B cell (primary cell): ENCODE measurements at regions not wholly inside any gene's neighbourhood (a gene's known extent, or its start where the extent isn't known, plus 50 kb on each side); places are given as distances from the start of the nearest gene placed in this dataset.

Source experiments
- ATAC-seq: fragments of 200-7000 bp; cut with Tn5 transposase; one replicate; pipeline ENCODE4 v1.10.0; 2021; ENCODE audit warnings: low read depth, mild to moderate bottlenecking, moderate number of reproducible peaks, moderate library complexity
- CTCF ChIA-PET: fragments of 350-600 bp; sonication (Branson Sonifier 250); formaldehyde crosslinking; loops from one replicate; lab custom pipeline; 2021; ENCODE audit warnings: antibody characterized with exemption, inconsistent platforms; lab: Charles Lee
- POLR2A ChIA-PET: fragments of 350-600 bp; sonication (Branson Sonifier 250); formaldehyde crosslinking; loops from one replicate; lab custom pipeline; 2021; ENCODE audit warnings: antibody characterized with exemption; lab: Charles Lee
- DNase-seq: peaks from one replicate; pipeline ENCODE4 v3.0.0; 2013
- H2AFZ ChIP-seq: 2 replicates; pipeline ENCODE4 v1.6.1; 2012; ENCODE audit warnings: mild to moderate bottlenecking, low read depth, low read length; ENCODE audit not compliant: insufficient read depth, poor library complexity, severe bottlenecking
- H3K27ac ChIP-seq, 2 donors: 1 replicate in 1 of 2; 2 replicates in 1 of 2; pipeline ENCODE4 v1.5.1; 2012 to 2013; ENCODE audit warnings: low read length in 2 of 2, mild to moderate bottlenecking in 2 of 2, moderate library complexity in 1 of 2
- H3K27me3 ChIP-seq, 4 experiments: fragments of 200-600 bp in 1 of 4; sonication (generic) in 1 of 4; replicated peaks in 1 of 4; 1 replicate in 2 of 4; 2 replicates in 2 of 4; pipeline versions ENCODE4 v1.6.1 to v1.7.0; 2013 to 2016; ENCODE audit warnings: low read length in 3 of 4, mild to moderate bottlenecking in 2 of 4, mixed read lengths in 1 of 4, moderate library complexity in 1 of 4; ENCODE audit not compliant: insufficient read depth in 4 of 4, control insufficient read depth in 3 of 4; ENCODE audit errors: control extremely low read depth in 1 of 4
- H3K36me3 ChIP-seq, 2 experiments: replicated peaks in 1 of 2; 1 replicate in 1 of 2; 2 replicates in 1 of 2; pipeline versions ENCODE4 v1.6.1 to v1.7.1; 2013; ENCODE audit warnings: low read length in 1 of 2; ENCODE audit not compliant: insufficient read depth in 2 of 2, control insufficient read depth in 1 of 2; ENCODE audit errors: control extremely low read depth in 1 of 2, extremely low read depth in 1 of 2
- H3K4me1 ChIP-seq, 2 donors: fragments of 200-600 bp in 1 of 2; sonication (generic) in 1 of 2; 1 replicate in 1 of 2; 2 replicates in 1 of 2; pipeline versions ENCODE4 v1.5.1 to v1.6.1; 2013 to 2017; ENCODE audit warnings: low read length in 2 of 2; ENCODE audit not compliant: control insufficient read depth in 2 of 2, insufficient read depth in 2 of 2
- H3K4me2 ChIP-seq: replicated peaks from 2 replicates; pipeline ENCODE3; 2012; ENCODE audit warnings: mild to moderate bottlenecking, low read depth, low read length; ENCODE audit not compliant: poor library complexity, severe bottlenecking
- H3K4me3 ChIP-seq, 5 experiments: fragments of 200-600 bp in 1 of 5; sonication (generic) in 1 of 5; 1 replicate in 3 of 5; 2 replicates in 2 of 5; pipeline versions ENCODE4 v1.5.1 to v1.7.0; 2011 to 2016; ENCODE audit warnings: low read length in 4 of 5, mild to moderate bottlenecking in 4 of 5, low read depth in 2 of 5, control low read depth in 1 of 5, moderate library complexity in 1 of 5; ENCODE audit not compliant: insufficient read depth in 1 of 5; ENCODE audit errors: control extremely low read depth in 1 of 5, extremely low read depth in 1 of 5
- H3K79me2 ChIP-seq: fragments of 200-600 bp; sonication (generic); one replicate; pipeline ENCODE4 v1.6.0; 2016; ENCODE audit warnings: low read length; ENCODE audit not compliant: control insufficient read depth, insufficient read depth
- H3K9ac ChIP-seq: fragments of 200-600 bp; sonication (generic); 2 replicates; pipeline ENCODE4 v1.6.1; 2017; ENCODE audit warnings: mild to moderate bottlenecking, low read length, moderate library complexity
- H3K9me3 ChIP-seq, 3 donors: one replicate each; pipeline versions ENCODE4 v1.6.1 to v1.7.1; 2013; ENCODE audit warnings: low read length in 2 of 3; ENCODE audit not compliant: control insufficient read depth in 2 of 3, insufficient read depth in 1 of 3; ENCODE audit errors: control extremely low read depth in 1 of 3
- H4K20me1 ChIP-seq: 2 replicates; pipeline ENCODE4 v1.6.0; 2012; ENCODE audit warnings: mild to moderate bottlenecking, low read length; ENCODE audit not compliant: insufficient read depth, control insufficient read depth, poor library complexity, severe bottlenecking
- H3K27ac Mint-ChIP-seq: one replicate; pipeline ENCODE4 v1.8.0; 2021; ENCODE audit warnings: mixed read lengths
- H3K27me3 Mint-ChIP-seq: one replicate; pipeline ENCODE4 v1.8.0; 2021; ENCODE audit warnings: mixed read lengths
- H3K4me1 Mint-ChIP-seq: one replicate; pipeline ENCODE4 v1.8.0; 2021; ENCODE audit warnings: mixed read lengths
- H3K4me3 Mint-ChIP-seq: one replicate; pipeline ENCODE4 v1.8.0; 2021; ENCODE audit warnings: mixed read lengths
- H3K9me3 Mint-ChIP-seq: one replicate; pipeline ENCODE4 v1.8.0; 2022; ENCODE audit warnings: mixed read lengths; ENCODE audit not compliant: insufficient read depth
- EZH2 ChIP-seq: IDR thresholded peaks from 2 replicates; pipeline ENCODE4 v1.6.1; 2012; ENCODE audit warnings: borderline replicate concordance, low read depth, mild to moderate bottlenecking, moderate library complexity, low read length; ENCODE audit not compliant: insufficient read depth, poor library complexity, severe bottlenecking
- WGBS: methylation state at CpG from one replicate; pipeline ENCODE4 v1.1.5; 2013; ENCODE audit warnings: missing lambda C conversion rate; ENCODE audit not compliant: insufficient coverage; 5-methylcytosine and 5-hydroxymethylcytosine counted together
- intact Hi-C: fragments of 100-400 bp; cut with micrococcal nuclease; formaldehyde crosslinking; loops from one replicate; pipeline ENCODE4 v1.10.0; 2022
- TF ChIP-seq, protein P1 (sequence below): fragments of 200-600 bp; IDR thresholded peaks from one replicate; pipeline ENCODE4 v1.8.0; 2022; ENCODE audit warnings: antibody characterized with exemption, mild to moderate bottlenecking

DNA sequence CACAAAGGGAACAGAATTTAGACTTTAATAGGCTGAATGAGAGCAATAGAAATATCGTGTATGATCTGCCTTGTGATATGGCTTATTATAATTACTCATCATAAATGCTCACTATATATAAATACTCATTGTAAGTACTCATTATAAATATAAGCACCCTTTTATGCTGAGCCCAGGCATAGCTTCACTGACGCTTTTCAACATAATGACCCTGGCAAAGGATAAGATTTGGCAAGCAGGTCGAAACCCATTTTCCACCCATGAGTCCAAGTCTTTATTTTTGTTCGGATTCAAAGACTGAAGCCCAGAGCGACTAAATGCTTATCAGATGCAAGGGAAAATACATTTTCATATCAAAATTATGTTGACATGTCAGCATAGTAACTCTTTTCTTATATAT lies 500.4 kb downstream of the SLC4A3 start:
- Histone ChIP-seq H3K4me3 (no peak overlapping the region), H3K27ac (no peak overlapping the region), H3K4me1 (no peaks in the 10 kb centered on the region), H4K20me1 (no peaks in the 10 kb centered on the region), H3K9me3 (peaks cover 0 to 9% (median 2%) of the 10 kb centered on the region in 3 donors), H3K4me2 (no peak overlapping the region), H3K27me3 (no peaks in the 10 kb centered on the region), H2AFZ (no peak overlapping the region), H3K36me3 (no peaks in the 10 kb centered on the region), H3K9ac (no peak overlapping the region), H3K79me2 (no peaks in the 10 kb centered on the region)
- no peaks in the 10 kb centered on the region for H3K27me3 Mint-ChIP-seq
- intact Hi-C loops: no loop called here
- POLR2A ChIA-PET: no interaction called here
- H3K27ac Mint-ChIP-seq: no peak overlapping the region
- no peaks in the 10 kb centered on the region for H3K4me1 Mint-ChIP-seq
- DNase-seq: no peak
- no peak overlapping the region for H3K4me3 Mint-ChIP-seq
- no peak for ATAC-seq
- WGBS: 93% methylated on average over 2 of the region's 5 CpGs
- TF ChIP-seq, protein P1, sequence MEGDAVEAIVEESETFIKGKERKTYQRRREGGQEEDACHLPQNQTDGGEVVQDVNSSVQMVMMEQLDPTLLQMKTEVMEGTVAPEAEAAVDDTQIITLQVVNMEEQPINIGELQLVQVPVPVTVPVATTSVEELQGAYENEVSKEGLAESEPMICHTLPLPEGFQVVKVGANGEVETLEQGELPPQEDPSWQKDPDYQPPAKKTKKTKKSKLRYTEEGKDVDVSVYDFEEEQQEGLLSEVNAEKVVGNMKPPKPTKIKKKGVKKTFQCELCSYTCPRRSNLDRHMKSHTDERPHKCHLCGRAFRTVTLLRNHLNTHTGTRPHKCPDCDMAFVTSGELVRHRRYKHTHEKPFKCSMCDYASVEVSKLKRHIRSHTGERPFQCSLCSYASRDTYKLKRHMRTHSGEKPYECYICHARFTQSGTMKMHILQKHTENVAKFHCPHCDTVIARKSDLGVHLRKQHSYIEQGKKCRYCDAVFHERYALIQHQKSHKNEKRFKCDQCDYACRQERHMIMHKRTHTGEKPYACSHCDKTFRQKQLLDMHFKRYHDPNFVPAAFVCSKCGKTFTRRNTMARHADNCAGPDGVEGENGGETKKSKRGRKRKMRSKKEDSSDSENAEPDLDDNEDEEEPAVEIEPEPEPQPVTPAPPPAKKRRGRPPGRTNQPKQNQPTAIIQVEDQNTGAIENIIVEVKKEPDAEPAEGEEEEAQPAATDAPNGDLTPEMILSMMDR: no peak
- TF ChIP-seq EZH2: no peak
- CTCF ChIA-PET: no interaction called here
- peaks cover 6% of the 10 kb centered on the region for H3K9me3 Mint-ChIP-seq

DNA sequence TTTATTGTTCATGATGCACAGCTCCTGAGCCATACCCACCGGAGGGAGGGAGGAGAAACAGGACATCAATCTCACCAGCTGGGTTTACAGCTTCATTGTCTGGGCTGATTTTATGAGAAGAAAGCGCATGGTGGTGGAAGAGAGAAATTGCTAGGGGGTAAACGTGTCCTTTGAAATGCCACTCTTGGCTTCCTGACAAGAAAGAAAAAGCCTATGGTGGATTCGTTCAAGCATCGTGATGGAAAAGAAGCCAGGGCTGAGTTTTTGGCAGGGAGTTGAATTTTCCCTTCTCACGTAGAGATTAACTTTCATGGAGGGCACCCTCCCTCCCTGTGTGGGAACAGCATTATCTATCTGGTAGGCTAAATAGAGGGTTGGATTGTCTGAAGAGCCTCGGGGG lies 502.0 kb downstream of the SLC4A3 start:
- ChIA-PET POLR2A (no interaction called here), CTCF (no interaction called here)

More for the DNA sequence above, 502.0 kb downstream of the SLC4A3 start:
- no peaks in the 10 kb centered on the region for H3K36me3 ChIP-seq
- H4K20me1 ChIP-seq: no peaks in the 10 kb centered on the region
- Mint-ChIP-seq H3K27ac (no peak overlapping the region), H3K4me3 (no peak overlapping the region), H3K9me3 (peaks cover 6% of the 10 kb centered on the region), H3K27me3 (no peaks in the 10 kb centered on the region), H3K4me1 (no peaks in the 10 kb centered on the region)
- H3K9me3 ChIP-seq: peaks cover 0 to 9% (median 2%) of the 10 kb centered on the region in 3 donors
- ATAC-seq: no peak
- no peak overlapping the region for H2AFZ ChIP-seq
- no peak overlapping the region for H3K9ac ChIP-seq
- H3K79me2 ChIP-seq: no peaks in the 10 kb centered on the region
- intact Hi-C loops: no loop called here
- no peak for DNase-seq
- no peak overlapping the region for H3K4me3 ChIP-seq
- TF ChIP-seq, protein P1: no peak
- no peak for TF ChIP-seq EZH2
- no peak overlapping the region for H3K4me2 ChIP-seq
- no peak overlapping the region for H3K27ac ChIP-seq
- 94% methylated on average over 4 of the region's 7 CpGs for WGBS
- no peaks in the 10 kb centered on the region for H3K4me1 ChIP-seq
- H3K27me3 ChIP-seq: no peaks in the 10 kb centered on the region
